GM21423 (cell line): ENCODE measurements at regions not wholly inside any gene's neighbourhood (a gene's known extent, or its start where the extent isn't known, plus 50 kb on each side); places are given as distances from the start of the nearest gene placed in this dataset.

Experiments used
- ATAC-seq: cut with Tn5 transposase; IDR thresholded peaks from one replicate; pipeline ENCODE4 v1.9.1; 2021; ENCODE audit warnings: mild to moderate bottlenecking, moderate library complexity; ENCODE audit not compliant: unreplicated experiment

DNA sequence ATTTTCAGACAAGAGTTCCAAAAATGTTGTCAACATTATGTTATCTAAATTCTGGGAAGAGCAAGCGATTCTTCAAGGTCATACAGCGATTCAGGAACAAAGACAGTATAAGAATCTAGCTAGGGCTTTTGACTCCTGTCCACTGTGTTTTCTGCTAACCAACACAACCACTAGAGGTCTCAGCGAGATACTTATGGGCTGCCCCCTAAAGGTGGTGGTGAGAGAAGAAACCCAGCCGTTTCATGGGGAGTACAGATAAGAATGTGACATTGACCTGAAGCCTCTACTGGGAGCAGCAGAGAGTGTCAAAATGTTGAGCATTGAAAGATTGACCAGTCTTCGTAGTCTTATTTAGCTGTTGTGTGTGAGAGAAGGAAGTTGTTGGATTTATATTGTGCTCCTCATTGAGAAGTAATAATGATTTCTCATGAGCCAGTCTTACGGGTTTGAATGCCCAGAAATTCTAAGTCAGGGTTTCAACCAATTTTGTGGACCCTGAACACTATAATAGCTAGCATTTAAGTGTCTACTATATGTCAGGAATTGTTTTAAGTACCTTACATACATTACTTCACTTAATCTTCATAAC, 168.3 kb downstream of the SPRY1 start:
- peak; percentile 99 for ATAC-seq

DNA sequence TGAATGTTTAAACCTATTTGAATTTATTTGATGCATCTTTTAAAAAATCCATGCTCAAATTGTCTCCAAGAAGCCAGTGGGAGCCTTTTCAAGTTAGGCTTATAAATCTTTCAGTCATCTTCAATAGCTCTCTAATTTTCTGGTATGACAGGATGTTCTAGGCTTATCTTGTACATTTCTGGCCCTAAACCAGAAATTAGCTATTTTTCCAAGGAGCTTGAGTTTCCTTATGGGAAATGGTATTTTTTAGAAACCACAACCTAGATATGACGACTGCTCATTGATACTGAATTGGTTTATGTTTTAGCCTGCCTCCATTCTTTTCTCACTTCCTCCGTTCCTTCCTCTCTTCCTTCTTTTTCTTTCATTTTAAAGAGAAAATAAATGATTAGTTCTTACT, 172.3 kb downstream of the SPRY1 start:
- no peak for ATAC-seq

DNA sequence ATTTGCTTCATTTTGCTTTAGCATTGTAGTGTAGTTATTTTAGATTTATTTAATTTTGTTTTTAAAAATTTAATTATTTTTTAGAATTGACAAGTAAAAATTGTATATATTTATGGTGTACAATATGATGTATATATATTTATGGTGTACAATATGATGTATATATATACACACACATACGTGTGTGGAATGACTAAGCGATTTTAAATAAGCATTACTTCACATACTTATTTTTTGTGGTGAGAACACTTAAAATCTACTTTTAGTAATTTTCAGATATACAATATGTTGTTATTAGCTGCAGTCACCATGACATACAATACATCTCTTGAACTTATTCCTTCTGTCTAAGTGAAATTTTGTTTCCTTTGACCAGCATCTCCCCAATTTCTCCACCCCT, 172.9 kb downstream of the SPRY1 start:
- ATAC-seq: no peak

- ATAC-seq: no peak
These were observed 177.4 kb downstream of the SPRY1 start for GRCh38 chr4:123573866-123574508.

DNA sequence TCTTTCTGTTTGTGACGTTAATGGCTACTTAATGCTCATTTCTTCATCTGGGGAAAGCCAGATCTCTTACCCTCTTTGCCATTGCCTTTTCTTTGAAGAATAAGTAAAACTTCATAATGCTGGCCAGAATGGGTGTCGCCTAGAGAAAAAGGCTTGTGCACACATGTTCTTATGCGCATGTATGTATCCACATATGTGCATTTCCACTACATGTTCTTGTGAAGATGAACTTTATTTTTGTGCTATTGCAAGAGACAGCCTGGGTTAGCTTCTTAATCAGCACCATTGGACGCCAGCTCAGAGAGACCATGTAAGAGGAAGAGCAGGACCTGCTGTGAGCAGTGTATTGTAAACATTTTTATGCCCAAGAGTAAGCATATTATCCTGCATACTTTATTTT, 178.7 kb downstream of the SPRY1 start:
- no peak for ATAC-seq

DNA sequence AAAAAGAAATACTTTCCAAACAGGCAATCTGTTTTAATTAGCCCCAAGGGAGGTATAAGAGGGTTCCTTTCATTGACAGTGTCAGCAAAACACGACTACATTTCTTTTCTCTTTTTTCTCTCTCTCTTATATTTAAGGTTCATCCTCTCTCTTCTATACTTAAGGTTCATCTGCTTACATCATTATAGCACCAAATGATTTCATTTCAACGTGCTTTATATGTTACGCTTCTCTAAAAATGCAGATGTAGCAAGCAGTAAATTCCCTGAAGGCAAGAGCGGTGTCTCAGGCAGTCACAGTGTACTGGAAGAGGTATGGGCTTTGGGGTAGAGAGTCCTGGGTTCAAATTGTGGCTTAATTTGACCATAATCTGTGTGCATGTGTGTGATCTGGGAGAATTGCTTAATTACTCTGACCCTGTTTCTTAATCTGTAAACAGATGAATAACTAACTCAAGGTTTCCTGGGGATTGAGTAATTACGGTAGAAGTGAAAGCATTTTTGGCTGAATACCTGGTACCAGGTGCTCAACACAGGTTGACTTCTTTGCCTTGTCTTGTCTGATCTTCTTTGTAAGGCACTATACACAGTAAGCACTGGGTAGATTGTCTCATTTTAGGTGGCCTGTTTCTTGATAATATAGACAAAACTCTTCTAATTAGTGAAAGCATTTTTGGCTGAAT, 180.8 kb downstream of the SPRY1 start:
- ATAC-seq: no peak

DNA sequence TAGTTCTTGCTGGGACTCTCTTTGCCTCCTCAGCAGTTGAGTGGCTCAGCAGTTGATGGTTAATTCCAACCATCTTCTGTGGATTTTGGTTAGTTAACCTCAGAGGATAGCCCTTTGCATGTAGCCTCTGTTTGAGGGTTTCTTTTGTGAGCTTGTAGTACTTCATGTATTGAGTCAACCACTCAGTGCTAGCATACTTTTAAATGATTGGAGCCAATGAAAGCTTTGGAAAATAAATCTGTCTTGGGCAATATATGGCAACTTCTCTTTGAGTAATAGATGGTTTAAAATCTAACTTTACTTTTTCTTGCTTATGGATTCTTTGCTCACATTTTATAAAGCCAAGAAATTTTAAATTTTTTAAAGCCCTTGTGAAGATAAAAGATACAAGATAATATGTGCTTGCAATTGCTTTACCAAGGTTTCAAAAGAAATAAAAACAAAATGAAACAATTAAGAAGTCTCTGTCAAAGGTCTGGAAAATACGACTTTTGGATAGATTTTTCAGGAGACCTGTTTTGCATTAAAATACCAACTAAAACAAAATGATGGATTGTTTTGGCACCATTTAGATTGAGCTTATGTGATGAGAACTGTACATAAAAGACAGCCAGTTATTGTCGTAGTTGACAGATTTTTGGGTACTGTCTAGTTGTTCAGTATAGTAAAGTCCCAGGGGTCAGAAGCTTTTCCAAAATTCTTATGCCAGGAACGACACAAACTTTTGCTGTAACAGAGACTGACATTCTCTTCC, 181.9 kb downstream of the SPRY1 start:
- no peak for ATAC-seq

- ATAC-seq: no peak
These were observed 183.4 kb downstream of the SPRY1 start for GRCh38 chr4:123579961-123580360.

GRCh38 chr4:123580981-123581664, 184.5 kb downstream of the SPRY1 start:
- ATAC-seq: no peak

GRCh38 chr4:123581802-123582201, 185.2 kb downstream of the SPRY1 start:
- no peak for ATAC-seq

DNA sequence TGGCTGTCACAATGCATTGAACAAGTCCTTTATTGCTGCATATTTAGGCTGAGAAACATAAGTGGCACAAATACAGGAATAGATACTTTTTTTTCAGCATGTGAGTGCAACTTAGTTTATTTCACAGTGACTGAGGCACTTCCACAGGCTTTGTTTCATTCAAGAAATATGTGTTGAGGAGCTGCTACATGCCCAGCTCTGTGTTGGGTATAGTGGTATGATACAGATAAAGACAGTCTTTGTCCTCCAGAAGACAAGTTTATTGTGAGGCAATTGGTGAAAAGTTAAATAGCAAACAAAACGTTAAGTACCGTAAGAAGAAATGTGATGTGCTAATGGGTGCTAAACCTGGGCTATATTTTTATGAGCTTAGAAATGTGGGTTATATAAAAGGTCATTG, 186.4 kb downstream of the SPRY1 start:
- ATAC-seq: no peak

DNA sequence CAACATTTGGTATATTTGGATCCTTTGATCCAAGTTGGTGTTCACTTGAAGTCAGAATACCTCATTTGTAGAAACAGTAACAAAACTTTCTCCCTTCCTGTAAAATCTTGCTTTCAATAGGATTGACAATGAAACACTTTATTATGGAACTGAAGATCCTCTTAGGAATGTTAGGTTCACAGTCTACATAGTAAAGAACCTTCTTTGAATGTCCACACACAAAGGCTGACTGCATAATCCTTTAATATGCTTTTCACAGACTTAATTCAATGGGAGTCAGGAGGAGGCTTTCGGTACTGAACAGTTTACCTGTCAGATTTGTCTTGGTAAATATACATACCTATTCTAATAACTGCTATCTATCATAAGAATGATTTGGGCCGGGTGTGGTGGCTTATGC, 188.5 kb downstream of the SPRY1 start:
- ATAC-seq: no peak

- ATAC-seq: peak; percentile 30
These were observed 191.4 kb downstream of the SPRY1 start for GRCh38 chr4:123587983-123588494.

DNA sequence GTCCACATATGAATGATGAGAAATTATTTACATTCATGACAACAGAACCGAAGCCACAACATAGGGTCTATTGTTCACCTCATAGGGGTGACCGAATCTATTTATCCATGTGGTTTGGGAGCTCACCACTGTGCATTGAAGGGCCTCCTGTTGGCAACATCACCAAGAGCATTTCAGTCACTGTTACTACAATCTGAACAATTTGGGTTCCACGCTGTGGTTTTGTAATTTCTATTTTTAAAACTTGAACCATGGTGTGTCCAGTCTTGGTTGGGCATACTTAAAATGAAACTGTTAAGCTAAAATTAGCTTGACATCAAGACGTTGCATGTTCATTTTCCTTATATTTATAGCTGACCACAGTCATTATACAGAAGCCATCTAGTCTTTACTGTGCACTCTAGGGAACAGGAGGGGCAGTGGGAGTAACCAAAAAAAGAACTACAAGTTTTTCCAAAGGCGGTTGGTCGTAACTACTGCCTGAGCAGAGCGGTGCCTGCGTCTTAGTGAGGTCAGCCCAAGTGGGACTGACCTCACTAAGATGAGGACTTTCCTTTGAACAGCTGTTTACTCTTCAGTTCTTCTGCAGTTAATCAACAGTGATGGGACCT, 192.1 kb downstream of the SPRY1 start:
- ATAC-seq: peak; percentile 74

DNA sequence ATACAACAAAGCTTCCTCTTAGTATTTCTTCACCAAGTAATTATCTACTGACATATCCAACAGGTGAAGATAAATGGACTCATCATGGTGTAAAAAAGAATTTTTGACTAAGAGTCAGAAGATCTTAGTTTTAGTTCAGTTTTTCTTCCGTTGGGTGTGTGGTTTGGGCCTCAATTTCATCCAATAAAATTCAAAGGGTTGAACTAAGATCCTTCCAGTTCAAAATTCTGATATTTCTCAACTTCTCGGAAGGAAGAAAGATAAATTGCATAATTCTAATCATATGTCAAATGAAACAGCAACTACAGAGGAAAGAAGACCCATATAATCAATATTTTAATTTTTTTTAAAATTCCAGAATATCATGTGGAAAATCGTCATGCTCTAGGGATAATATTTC, 192.7 kb downstream of the SPRY1 start:
- ATAC-seq: no peak

GRCh38 chr4:123591875-123592274, 195.3 kb downstream of the SPRY1 start:
- no peak for ATAC-seq

DNA sequence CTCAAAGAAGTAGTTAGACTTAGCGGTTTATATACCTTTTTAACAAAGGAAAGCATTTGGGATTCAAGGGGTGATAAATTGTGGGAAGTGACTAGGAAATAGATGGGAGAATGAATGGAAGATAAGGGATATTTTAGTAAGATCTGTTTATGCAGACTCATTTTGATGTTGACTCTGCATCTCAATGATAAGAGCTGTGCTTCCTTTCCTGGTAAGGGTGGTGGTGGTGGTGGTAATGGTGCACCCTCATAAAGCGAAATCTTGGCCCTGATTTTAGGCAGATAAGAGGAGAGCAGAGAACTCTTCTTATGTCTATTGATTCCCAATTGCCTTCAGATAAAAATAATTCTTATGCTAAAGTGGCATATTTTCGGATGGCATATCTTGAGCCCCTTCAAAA, 197.1 kb downstream of the SPRY1 start:
- no peak for ATAC-seq

GRCh38 chr4:123596805-123597204, 200.2 kb downstream of the SPRY1 start:
- ATAC-seq: no peak

DNA sequence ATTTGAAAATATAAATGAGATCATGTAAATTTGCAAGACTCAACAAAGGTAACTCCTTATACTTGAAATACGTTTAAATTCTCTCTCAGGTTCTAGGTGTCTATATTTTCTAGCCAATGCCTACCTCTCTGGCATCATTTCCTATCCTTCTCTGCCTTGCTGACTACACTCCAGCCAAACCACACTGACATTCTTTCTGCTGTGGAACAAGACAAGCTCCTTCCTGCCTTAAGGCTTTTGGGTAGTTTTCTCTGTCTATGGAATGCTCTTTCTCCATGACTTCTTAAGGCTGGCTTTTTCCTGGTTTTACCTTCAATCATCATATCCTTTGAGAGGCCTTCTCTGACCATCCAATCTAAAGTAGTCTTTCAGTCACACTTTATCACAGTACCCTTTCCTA, 201.0 kb downstream of the SPRY1 start:
- no peak for ATAC-seq

- no peak for ATAC-seq
These were observed 201.7 kb downstream of the SPRY1 start for GRCh38 chr4:123598331-123598730.
